ENCODE measurements at regions not wholly inside any gene's neighbourhood (a gene's known extent, or its start where the extent isn't known, plus 50 kb on each side); places are given as distances from the start of the nearest gene placed in this dataset.

- no peak for DNase-seq (ENCODE audit: low read depth in 2 of 2)
Measured at GRCh38 chr10:8481718-8482504, 427.4 kb downstream of the GATA3 start.

DNA sequence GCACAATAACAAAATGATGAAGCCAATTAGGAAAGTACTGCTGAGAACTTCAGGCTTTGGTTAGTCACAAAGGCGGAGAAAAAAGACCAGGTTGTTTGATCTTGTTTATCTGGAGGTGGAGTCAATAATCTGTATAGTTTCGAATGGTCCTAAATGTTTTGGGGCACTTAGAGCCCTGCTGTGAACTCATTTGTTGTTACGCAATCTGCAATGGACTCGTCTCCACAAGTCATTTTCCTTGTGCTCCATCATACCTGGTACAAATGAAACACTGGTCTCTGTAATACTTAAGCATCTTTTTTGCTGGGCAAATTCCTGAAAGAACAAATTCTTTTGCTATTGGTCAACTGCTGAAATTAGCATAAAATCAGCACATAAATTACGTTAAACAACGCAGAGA lies 430.5 kb downstream of the GATA3 start:
- no peak for DNase-seq (ENCODE audit: low read depth in 2 of 2)

GRCh38 chr10:8487346-8487745 lies 432.9 kb downstream of the GATA3 start:
- DNase-seq (ENCODE audit: low read depth in 2 of 2): no peak

GRCh38 chr10:8489232-8489631 lies 434.7 kb downstream of the GATA3 start:
- DNase-seq (ENCODE audit: low read depth in 2 of 2): no peak

- no peak for DNase-seq (ENCODE audit: low read depth in 2 of 2)
Measured at GRCh38 chr10:8489823-8490222, 435.3 kb downstream of the GATA3 start.

GRCh38 chr10:8498290-8498689 lies 443.8 kb downstream of the GATA3 start:
- no peak for DNase-seq (ENCODE audit: low read depth in 2 of 2)

DNA sequence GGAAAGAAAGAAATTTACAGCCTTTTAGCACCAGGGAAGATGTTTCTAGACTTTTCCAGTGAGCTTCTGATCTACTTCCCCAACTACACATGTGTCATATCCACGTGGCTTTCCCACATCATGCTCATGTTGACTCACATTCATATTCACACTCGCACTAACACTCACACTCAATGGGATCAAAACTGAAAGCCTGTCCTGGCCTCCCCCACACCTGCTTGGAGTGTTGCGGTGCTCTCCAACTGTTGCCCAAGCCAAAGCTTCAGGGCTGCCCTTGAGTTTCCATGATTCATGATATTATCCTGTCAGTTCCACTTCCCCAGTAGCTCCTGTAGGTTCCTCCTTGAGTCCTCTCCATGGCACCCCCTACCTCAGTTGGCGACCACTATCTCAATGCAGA lies 444.4 kb downstream of the GATA3 start:
- peak; percentile 7 to 11 for DNase-seq (ENCODE audit: low read depth in 2 of 2)

GRCh38 chr10:8499312-8499711 lies 444.8 kb downstream of the GATA3 start:
- DNase-seq (ENCODE audit: low read depth in 2 of 2): no peak

GRCh38 chr10:8499752-8500390 lies 445.4 kb downstream of the GATA3 start:
- DNase-seq (ENCODE audit: low read depth in 2 of 2): no peak

DNA sequence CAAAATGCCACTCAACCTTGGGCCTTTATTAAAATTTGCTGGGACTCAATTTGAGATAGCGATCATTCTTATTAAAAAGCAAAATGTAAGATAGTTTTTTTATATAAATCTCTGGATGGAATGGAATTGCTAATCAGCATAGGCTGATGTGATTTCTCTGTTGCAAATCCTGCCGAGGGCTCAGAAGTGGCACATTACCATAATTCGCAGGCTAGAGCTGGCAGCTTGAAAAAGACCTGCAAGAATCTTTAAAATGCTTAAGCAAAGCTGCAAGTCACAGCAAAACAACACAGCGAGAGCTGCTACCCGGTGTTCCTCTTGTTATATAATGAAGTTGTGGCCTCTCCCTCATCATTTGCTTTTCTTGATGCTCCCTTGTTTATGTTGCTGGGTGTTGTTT lies 448.1 kb downstream of the GATA3 start:
- DNase-seq (ENCODE audit: low read depth in 2 of 2): no peak

- DNase-seq (ENCODE audit: low read depth in 2 of 2): no peak
Measured at GRCh38 chr10:8504499-8504898, 450.0 kb downstream of the GATA3 start.

- DNase-seq (ENCODE audit: low read depth in 2 of 2): no peak
Measured at GRCh38 chr10:8507156-8507555, 452.7 kb downstream of the GATA3 start.

DNA sequence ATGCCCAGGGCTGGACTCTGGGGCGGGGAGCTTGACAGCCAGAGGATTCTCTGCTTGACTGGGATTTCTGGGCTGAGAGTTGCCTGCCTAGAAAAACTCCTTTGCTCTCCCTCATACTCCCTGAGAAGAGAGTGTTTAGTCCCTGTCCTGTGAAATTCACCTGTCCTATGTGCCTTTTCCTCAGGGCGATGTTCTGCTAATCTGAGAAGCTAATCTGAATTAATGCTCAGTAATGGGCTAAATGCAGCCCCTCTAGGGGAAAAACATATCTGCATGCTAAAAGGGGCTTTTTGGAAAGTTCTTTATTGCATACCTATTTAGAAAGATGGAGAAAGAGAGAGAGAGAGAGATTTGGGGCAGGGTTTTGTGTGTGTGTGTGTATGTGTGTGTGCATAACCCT lies 454.4 kb downstream of the GATA3 start:
- no peak for DNase-seq (ENCODE audit: low read depth in 2 of 2)

GRCh38 chr10:8510471-8510870 lies 456.0 kb downstream of the GATA3 start:
- DNase-seq (ENCODE audit: low read depth in 2 of 2): no peak

DNA sequence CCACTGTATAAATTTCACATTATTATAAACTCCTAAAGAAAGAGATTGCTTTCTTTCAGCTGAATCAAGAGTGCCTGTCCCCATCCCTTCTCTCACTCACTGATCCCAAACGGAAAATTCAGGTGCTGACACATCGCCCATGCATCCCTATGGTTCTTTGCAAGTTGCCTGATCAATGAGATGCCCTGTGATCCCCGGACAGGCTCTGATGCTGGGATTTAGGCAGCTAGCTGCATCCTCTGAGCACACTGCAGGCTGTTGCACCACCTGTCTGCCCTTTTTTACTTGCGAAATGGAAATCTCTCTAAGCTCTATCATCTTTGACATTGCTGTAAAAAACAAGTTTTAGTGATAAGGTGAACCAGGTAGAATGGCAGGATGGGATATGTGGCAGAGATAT lies 456.5 kb downstream of the GATA3 start:
- DNase-seq (ENCODE audit: low read depth in 2 of 2): no peak

DNA sequence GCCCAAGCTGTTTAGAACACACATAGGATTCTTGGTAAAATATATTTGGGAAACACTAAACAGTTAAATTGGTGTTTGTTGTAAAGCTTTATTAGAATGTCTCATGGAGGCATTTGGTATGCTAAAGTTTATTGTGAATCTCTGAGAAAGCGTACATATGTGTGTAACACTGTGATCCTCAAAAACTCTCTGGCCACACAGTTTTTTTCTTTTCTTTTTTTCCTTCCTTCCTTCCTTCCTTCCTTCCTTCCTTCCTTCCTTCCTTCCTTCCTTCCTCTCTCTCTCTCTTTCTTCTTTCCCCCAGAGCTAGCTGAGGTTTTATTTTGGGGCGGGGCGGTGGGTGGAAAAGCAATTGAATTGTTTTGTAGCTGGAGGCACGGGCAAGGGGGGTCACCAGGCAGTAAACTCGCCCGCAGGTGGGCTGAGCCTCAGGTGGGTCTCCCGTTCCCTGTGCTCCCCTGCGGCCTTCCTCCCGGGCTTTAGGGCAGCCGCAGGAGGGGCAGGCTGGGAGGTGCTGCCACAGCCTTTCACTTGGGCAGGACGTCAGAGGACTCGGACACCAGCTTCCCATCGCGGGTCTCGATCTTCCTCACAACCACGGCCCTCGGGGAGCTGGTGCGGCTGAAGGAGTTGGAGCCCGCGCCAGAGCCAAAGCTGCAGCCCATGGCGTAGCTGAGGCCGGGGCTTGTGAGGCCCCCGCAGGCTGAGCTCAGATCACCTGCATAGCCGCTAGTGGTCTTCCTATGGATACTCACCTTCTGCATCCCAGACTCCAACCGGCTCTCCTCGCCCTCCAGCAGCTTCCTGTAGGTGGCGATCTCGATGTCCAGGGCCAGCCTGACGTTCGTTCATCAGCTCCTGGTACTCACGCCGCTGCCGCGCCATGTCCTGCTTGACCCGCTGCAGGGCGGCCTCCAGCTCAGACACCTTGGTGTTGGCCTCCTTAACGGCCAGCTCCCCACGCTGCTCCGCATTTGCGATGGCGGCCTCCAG lies 459.0 kb downstream of the GATA3 start:
- DNase-seq (ENCODE audit: low read depth in 2 of 2): no peak

DNA sequence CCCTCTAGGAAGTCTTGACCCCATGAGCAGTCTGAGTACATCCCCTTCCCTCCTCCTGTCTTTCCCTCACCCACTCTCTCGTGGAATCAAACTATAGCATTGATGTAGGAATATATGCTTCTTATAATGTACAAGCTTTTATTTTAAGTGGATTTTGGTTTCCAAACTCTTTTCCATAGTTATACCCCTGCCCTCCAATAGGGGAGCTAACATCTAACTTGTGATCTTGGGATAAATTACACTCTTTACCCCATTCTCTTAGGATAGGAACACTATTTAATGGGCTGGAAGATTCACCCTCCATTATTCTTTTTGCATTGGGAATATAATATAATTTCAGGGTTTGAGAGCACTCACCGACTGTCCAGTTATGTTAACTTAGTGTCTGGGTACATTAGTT lies 465.9 kb downstream of the GATA3 start:
- DNase-seq (ENCODE audit: low read depth in 2 of 2): no peak

GRCh38 chr10:8527773-8528172 lies 473.3 kb downstream of the GATA3 start:
- DNase-seq (ENCODE audit: low read depth in 2 of 2): no peak

DNA sequence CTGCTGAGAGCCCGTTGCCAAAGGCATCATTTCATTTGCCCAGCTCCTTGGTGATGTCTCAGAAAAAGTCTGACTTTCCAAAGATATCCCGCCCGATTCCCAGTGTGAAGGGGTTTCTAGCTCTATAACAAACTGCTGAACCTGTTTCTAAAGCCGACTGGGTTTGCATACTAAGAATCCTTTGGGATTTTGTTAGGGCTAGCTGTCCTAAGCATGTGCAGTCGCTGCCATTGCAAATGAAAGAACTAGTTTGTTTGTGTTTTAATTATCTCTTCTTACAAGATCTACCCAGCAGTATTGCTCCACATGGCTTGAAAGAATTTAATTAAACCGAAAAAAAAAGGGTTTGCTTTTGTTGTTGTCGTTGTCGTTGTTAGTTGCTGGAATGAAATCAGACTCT lies 476.6 kb downstream of the GATA3 start:
- DNase-seq (ENCODE audit: low read depth in 2 of 2): no peak

- DNase-seq (ENCODE audit: low read depth in 2 of 2): no peak
Measured at GRCh38 chr10:8532647-8533046, 478.2 kb downstream of the GATA3 start.

GRCh38 chr10:8533462-8533861 lies 479.0 kb downstream of the GATA3 start:
- no peak for DNase-seq (ENCODE audit: low read depth in 2 of 2)

GRCh38 chr10:8534096-8534495 lies 479.6 kb downstream of the GATA3 start:
- DNase-seq (ENCODE audit: low read depth in 2 of 2): no peak
